ENCODE measurements at regions not wholly inside any gene's neighbourhood (a gene's known extent, or its start where the extent isn't known, plus 50 kb on each side); places are given as distances from the start of the nearest gene placed in this dataset.

- TF ChIP-seq POLR2A (IDR thresholded peaks at IDR 0.05) = no peak
- no peak for TF ChIP-seq CTCF (IDR thresholded peaks at IDR 0.05 in 8 of 11, conservative IDR thresholded peaks at IDR 0.05 in 3 of 11)
Observed at GRCh38 chr2:180520921-180521581, 459.4 kb upstream of the UBE2E3 start.

Data from spleen (tissue), 7 donors.